ENCODE measurements at regions not wholly inside any gene's neighbourhood (a gene's known extent, or its start where the extent isn't known, plus 50 kb on each side); places are given as distances from the start of the nearest gene placed in this dataset.

DNA sequence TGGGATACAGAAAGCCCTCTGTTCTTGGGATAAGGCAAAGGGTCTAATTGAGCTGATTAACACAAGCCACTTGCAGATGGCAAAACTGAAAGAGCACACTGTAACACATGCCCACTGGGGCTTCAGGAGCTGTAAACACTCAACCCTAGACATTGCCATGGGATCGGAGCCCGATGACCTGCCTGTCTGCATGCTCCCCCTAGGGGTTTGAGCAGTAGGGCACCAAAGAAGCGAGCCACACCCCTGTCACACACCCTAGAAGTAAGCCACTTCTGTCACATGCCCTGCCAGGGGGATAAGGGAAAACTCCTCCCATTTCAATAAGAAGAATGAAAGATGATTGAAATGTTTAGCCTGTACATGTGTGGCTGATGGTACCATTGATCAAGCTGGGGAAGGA lies 81.3 kb upstream of the IRX6 start:
- DNase-seq (ENCODE audit: low read depth): no peak
- TF ChIP-seq, protein P1, sequence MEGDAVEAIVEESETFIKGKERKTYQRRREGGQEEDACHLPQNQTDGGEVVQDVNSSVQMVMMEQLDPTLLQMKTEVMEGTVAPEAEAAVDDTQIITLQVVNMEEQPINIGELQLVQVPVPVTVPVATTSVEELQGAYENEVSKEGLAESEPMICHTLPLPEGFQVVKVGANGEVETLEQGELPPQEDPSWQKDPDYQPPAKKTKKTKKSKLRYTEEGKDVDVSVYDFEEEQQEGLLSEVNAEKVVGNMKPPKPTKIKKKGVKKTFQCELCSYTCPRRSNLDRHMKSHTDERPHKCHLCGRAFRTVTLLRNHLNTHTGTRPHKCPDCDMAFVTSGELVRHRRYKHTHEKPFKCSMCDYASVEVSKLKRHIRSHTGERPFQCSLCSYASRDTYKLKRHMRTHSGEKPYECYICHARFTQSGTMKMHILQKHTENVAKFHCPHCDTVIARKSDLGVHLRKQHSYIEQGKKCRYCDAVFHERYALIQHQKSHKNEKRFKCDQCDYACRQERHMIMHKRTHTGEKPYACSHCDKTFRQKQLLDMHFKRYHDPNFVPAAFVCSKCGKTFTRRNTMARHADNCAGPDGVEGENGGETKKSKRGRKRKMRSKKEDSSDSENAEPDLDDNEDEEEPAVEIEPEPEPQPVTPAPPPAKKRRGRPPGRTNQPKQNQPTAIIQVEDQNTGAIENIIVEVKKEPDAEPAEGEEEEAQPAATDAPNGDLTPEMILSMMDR (IDR thresholded peaks at IDR 0.05; ENCODE audit: low read depth, low read length, missing control alignments): peak; percentile 7
- no peak overlapping the region for H3K4me3 ChIP-seq (ENCODE audit: low read depth, low read length)

DNA sequence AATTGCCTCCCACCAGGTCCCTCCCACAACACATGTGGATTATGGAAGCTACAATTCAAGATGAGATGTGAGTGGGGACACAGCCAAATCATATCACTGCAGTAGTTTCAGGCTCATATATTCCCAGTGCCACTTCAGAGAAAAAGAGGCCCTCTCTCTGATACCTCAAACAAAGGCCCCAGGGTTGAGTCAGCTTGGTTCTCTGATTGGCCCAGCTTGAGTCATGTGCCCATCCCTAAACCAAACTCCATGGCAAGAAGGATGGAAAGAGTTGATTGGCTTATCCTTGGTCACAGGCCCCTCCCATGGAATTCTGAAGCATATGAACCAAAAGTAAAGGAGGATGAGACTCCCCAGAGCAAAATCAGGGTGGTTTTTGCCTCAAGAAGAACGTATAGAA lies 75.9 kb upstream of the IRX6 start:
- H3K4me3 ChIP-seq (ENCODE audit: low read depth, low read length): no peak overlapping the region
- DNase-seq (ENCODE audit: low read depth): no peak
- TF ChIP-seq, protein P1 (IDR thresholded peaks at IDR 0.05; ENCODE audit: low read depth, low read length, missing control alignments): no peak

DNA sequence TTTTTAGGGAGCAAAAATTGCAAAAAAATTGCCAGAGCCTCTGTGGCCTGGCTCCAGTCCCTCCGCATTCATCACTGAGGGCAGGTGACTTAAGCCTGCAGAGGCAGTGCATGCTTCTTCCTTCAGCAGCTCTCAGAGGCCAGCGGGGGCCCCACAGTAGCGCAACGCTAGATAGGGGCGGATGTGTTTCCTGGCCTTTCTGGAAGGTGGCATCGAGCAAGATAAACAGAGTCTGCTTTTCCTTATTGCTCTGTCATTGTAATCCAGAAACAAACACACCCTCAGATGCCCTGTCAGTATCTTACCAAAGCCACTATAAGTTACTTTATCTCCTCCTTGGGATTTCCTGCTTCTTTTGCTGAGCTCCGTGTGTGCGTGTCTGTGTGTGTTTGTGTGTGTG lies 75.5 kb upstream of the IRX6 start:
- TF ChIP-seq, protein P1 (IDR thresholded peaks at IDR 0.05; ENCODE audit: low read depth, low read length, missing control alignments): no peak
- no peak overlapping the region for H3K4me3 ChIP-seq (ENCODE audit: low read depth, low read length)
- no peak for DNase-seq (ENCODE audit: low read depth)

DNA sequence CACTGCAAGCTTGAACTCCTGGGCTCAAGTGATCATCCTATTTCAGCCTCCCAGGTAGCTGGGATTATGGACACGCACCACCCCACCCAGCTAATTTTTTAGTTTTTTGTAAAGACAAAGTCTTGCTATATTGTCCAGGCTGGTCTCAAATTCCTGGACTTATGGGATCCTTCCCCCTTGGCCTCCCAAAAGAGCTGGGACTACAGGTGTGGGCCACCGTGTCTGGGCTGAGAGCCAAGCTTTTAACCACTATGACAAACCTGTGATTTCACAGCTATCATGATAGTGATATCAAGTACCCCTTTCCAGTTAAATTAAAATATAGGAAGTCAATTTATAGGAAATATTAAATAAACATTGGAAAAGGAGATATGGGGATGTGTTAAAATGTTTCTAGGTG lies 74.6 kb upstream of the IRX6 start:
- DNase-seq (ENCODE audit: low read depth): no peak
- H3K4me3 ChIP-seq (ENCODE audit: low read depth, low read length): no peak overlapping the region
- TF ChIP-seq, protein P1 (IDR thresholded peaks at IDR 0.05; ENCODE audit: low read depth, low read length, missing control alignments): no peak

DNA sequence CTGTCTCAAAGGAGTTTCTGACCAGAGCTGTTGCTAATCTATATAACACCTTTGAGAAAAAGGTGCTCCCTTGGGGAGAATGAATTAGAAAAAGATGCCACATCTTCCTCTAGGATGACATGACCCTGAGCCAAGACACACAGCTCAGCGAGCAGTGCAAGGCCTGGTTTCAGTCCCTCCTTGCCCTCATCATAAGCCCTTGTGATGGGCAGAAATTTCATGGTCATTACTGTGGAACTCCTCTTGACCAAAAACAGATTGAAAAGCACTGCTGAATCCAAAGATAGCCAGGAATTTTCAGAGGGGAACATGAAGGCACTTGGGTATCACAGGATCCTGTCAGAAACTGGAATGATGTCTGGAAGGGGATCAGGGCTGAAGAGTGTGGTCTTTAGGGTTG lies 74.1 kb upstream of the IRX6 start:
- DNase-seq (ENCODE audit: low read depth): no peak
- H3K4me3 ChIP-seq (ENCODE audit: low read depth, low read length): no peak overlapping the region
- TF ChIP-seq, protein P1 (IDR thresholded peaks at IDR 0.05; ENCODE audit: low read depth, low read length, missing control alignments): no peak

DNA sequence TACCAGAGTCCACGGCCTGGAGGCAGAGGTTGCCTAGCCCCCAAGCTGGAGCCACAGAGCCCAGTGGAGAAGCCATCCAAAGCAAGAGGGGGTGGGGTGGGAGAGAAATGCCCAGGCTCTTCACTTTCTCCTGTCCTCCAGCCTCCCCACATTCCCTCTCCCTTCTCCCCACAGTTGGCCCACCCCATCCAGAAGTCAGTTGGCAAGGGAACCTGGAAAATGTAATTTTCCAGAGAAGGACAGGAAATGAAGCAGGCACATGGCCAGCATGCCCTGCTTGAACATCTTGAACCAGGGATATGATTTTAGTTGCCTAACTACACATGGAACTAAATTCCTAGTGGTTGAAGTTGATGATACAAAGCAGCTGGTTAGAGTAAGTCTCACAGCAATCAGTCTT lies 73.3 kb upstream of the IRX6 start:
- H3K4me3 ChIP-seq (ENCODE audit: low read depth, low read length): no peak overlapping the region
- DNase-seq (ENCODE audit: low read depth): no peak
- TF ChIP-seq, protein P1 (IDR thresholded peaks at IDR 0.05; ENCODE audit: low read depth, low read length, missing control alignments): no peak

DNA sequence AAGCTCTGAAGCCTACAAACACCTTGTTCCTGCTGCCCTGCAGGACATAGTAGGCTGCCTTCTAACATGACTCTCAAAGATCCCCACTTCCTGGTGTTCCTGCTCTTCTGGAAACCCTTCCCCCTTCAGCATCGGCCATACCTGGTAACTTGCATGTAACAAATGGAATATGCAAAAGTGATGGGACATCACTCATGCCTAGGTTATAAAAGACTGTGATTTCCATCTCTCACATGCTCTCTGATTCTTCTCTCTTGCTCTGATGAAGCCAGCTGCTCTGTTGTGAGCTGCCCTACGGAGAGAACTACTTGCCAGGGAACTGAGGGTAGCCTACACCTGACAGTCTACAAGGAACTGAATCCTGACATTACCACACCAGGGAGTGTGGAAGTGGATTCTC lies 72.9 kb upstream of the IRX6 start:
- DNase-seq (ENCODE audit: low read depth): no peak
- TF ChIP-seq, protein P1 (IDR thresholded peaks at IDR 0.05; ENCODE audit: low read depth, low read length, missing control alignments): no peak
- H3K4me3 ChIP-seq (ENCODE audit: low read depth, low read length): no peak overlapping the region

Data from GM12864 (cell line).